ENCODE measurements at regions not wholly inside any gene's neighbourhood (a gene's known extent, or its start where the extent isn't known, plus 50 kb on each side); places are given as distances from the start of the nearest gene placed in this dataset.

- no peak for TF ChIP-seq CTCF (IDR thresholded peaks at IDR 0.05)
- H3K27ac ChIP-seq = no peak overlapping the region
- H3K9me3 ChIP-seq = no peaks in the 10 kb centered on the region
- no peak for ATAC-seq (ENCODE audit: insufficient number of reproducible peaks, low FRiP score, low read depth)
- H3K4me3 ChIP-seq = no peak overlapping the region
- H3K27me3 ChIP-seq (replicated peaks; ENCODE audit: insufficient read depth) = no peaks in the 10 kb centered on the region
- H3K36me3 ChIP-seq = no peaks in the 10 kb centered on the region
- H3K4me1 ChIP-seq (ENCODE audit: control insufficient read depth in 1 of 2, low read depth in 2 of 2) = no peaks in the 10 kb centered on the region
- DNase-seq (ENCODE audit: low spot score) = no peak
These were observed 87.0 kb downstream of the DACT2 start for GRCh38 chr6:168232528-168232927.

GRCh38 chr6:168232062-168232461, 87.5 kb downstream of the DACT2 start:
- Histone ChIP-seq H3K27me3 (replicated peaks; ENCODE audit: insufficient read depth) (no peaks in the 10 kb centered on the region), H3K4me1 (ENCODE audit: control insufficient read depth in 1 of 2, low read depth in 2 of 2) (no peaks in the 10 kb centered on the region), H3K9me3 (no peaks in the 10 kb centered on the region), H3K27ac (no peak overlapping the region), H3K36me3 (no peaks in the 10 kb centered on the region), H3K4me3 (no peak overlapping the region)
- TF ChIP-seq CTCF (IDR thresholded peaks at IDR 0.05) = no peak
- DNase-seq (ENCODE audit: low spot score) (no peak), ATAC-seq (ENCODE audit: insufficient number of reproducible peaks, low FRiP score, low read depth) (no peak)

GRCh38 chr6:168231393-168231957, 88.1 kb downstream of the DACT2 start:
- no peaks in the 10 kb centered on the region for H3K36me3 ChIP-seq
- H3K4me3 ChIP-seq = no peak overlapping the region
- no peaks in the 10 kb centered on the region for H3K9me3 ChIP-seq
- H3K4me1 ChIP-seq (ENCODE audit: control insufficient read depth in 1 of 2, low read depth in 2 of 2) = peaks cover under 1 to 3% of the 10 kb centered on the region in 2 donors
- DNase-seq (ENCODE audit: low spot score) (no peak), ATAC-seq (ENCODE audit: insufficient number of reproducible peaks, low FRiP score, low read depth) (no peak)
- no peak overlapping the region for H3K27ac ChIP-seq
- H3K27me3 ChIP-seq (replicated peaks; ENCODE audit: insufficient read depth) = no peaks in the 10 kb centered on the region
- no peak for TF ChIP-seq CTCF (IDR thresholded peaks at IDR 0.05)

GRCh38 chr6:168229368-168229752, 90.2 kb downstream of the DACT2 start:
- DNase-seq (ENCODE audit: low spot score) (no peak), ATAC-seq (ENCODE audit: insufficient number of reproducible peaks, low FRiP score, low read depth) (no peak)
- Histone ChIP-seq H3K4me3 (no peak overlapping the region), H3K27me3 (replicated peaks; ENCODE audit: insufficient read depth) (no peaks in the 10 kb centered on the region), H3K27ac (no peak overlapping the region), H3K4me1 (ENCODE audit: control insufficient read depth in 1 of 2, low read depth in 2 of 2) (peaks cover 5 to 17% of the 10 kb centered on the region in 2 donors), H3K36me3 (no peaks in the 10 kb centered on the region), H3K9me3 (no peaks in the 10 kb centered on the region)
- TF ChIP-seq CTCF (IDR thresholded peaks at IDR 0.05) = no peak

GRCh38 chr6:168228676-168229367, 90.8 kb downstream of the DACT2 start:
- Histone ChIP-seq H3K9me3 (no peaks in the 10 kb centered on the region), H3K4me3 (no peak overlapping the region), H3K27ac (no peak overlapping the region), H3K27me3 (replicated peaks; ENCODE audit: insufficient read depth) (no peaks in the 10 kb centered on the region), H3K4me1 (ENCODE audit: control insufficient read depth in 1 of 2, low read depth in 2 of 2) (peaks cover 5 to 17% of the 10 kb centered on the region in 2 donors), H3K36me3 (no peaks in the 10 kb centered on the region)
- DNase-seq (ENCODE audit: low spot score) = no peak
- ATAC-seq (ENCODE audit: insufficient number of reproducible peaks, low FRiP score, low read depth) = no peak
- no peak for TF ChIP-seq CTCF (IDR thresholded peaks at IDR 0.05)
